ENCODE measurements at regions not wholly inside any gene's neighbourhood (a gene's known extent, or its start where the extent isn't known, plus 50 kb on each side); places are given as distances from the start of the nearest gene placed in this dataset.
"Not testable (repeated sequence)": the region's sequence is repeated elsewhere in the genome, so short reads cannot be mapped to it uniquely, and the experiment has no call there.

GRCh38 chr20:4465212-4465611 is 216.1 kb upstream of the ADRA1D start:
- DNase-seq: no peak

- not testable (repeated sequence) for DNase-seq
These were observed 213.7 kb upstream of the ADRA1D start for GRCh38 chr20:4462801-4463200.

GRCh38 chr20:4459081-4459480 is 210.0 kb upstream of the ADRA1D start:
- no peak for DNase-seq

GRCh38 chr20:4457566-4458543 is 208.8 kb upstream of the ADRA1D start:
- DNase-seq: no peak

GRCh38 chr20:4455996-4456395 is 206.9 kb upstream of the ADRA1D start:
- no peak for DNase-seq

GRCh38 chr20:4455301-4455701 is 206.2 kb upstream of the ADRA1D start:
- DNase-seq: no peak

- DNase-seq: no peak
These were observed 205.0 kb upstream of the ADRA1D start for GRCh38 chr20:4454111-4454510.

GRCh38 chr20:4453359-4453758 is 204.3 kb upstream of the ADRA1D start:
- no peak for DNase-seq

GRCh38 chr20:4451487-4452081 is 202.5 kb upstream of the ADRA1D start:
- no peak for DNase-seq

GRCh38 chr20:4449957-4450715 is 201.0 kb upstream of the ADRA1D start:
- no peak for DNase-seq

GRCh38 chr20:4445784-4446183 is 196.7 kb upstream of the ADRA1D start:
- DNase-seq: no peak

GRCh38 chr20:4445331-4445730 is 196.2 kb upstream of the ADRA1D start:
- DNase-seq: no peak

- no peak for DNase-seq
These were observed 195.3 kb upstream of the ADRA1D start for GRCh38 chr20:4444404-4444803.

GRCh38 chr20:4443016-4443415 is 193.9 kb upstream of the ADRA1D start:
- no peak for DNase-seq

- DNase-seq: no peak
These were observed 192.8 kb upstream of the ADRA1D start for GRCh38 chr20:4441871-4442270.

- DNase-seq: no peak
These were observed 192.1 kb upstream of the ADRA1D start for GRCh38 chr20:4441191-4441590.

- no peak for DNase-seq
These were observed 190.4 kb upstream of the ADRA1D start for GRCh38 chr20:4439461-4439860.

- no peak for DNase-seq
These were observed 188.0 kb upstream of the ADRA1D start for GRCh38 chr20:4437131-4437530.

- DNase-seq: no peak
These were observed 186.8 kb upstream of the ADRA1D start for GRCh38 chr20:4435671-4436455.

- no peak for DNase-seq
These were observed 186.1 kb upstream of the ADRA1D start for GRCh38 chr20:4435225-4435624.

GRCh38 chr20:4434681-4435080 is 185.6 kb upstream of the ADRA1D start:
- DNase-seq: no peak

GRCh38 chr20:4431446-4431845 is 182.4 kb upstream of the ADRA1D start:
- no peak for DNase-seq

- DNase-seq: not testable (repeated sequence)
These were observed 181.7 kb upstream of the ADRA1D start for GRCh38 chr20:4430826-4431225.
